GM06990 (cell line): ENCODE measurements at regions not wholly inside any gene's neighbourhood (a gene's known extent, or its start where the extent isn't known, plus 50 kb on each side); places are given as distances from the start of the nearest gene placed in this dataset.

ENCODE experiments used
- DNase-seq: peaks from one replicate; pipeline ENCODE4 v3.0.0-alpha.2; 2011; ENCODE audit not compliant: insufficient read length; ENCODE audit errors: extremely low read depth
- H3K27me3 ChIP-seq: replicated peaks from 2 replicates; pipeline ENCODE4 v1.6.0; 2011; ENCODE audit warnings: low read length; ENCODE audit not compliant: control insufficient read depth, insufficient read depth
- H3K36me3 ChIP-seq: 2 replicates; pipeline ENCODE4 v1.5.1; 2011; ENCODE audit warnings: low read length; ENCODE audit not compliant: control insufficient read depth, insufficient read depth
- H3K4me3 ChIP-seq: replicated peaks from 2 replicates; pipeline ENCODE4 v1.5.1; 2011; ENCODE audit warnings: low read depth, mild to moderate bottlenecking, control low read depth, low read length
- TF ChIP-seq, protein P1 (sequence below): IDR thresholded peaks from 2 replicates; pipeline ENCODE4 v1.5.1; 2011; ENCODE audit warnings: low read length, control low read depth, mild to moderate bottlenecking, inconsistent platforms; ENCODE audit not compliant: insufficient read depth, poor library complexity, severe bottlenecking

DNA sequence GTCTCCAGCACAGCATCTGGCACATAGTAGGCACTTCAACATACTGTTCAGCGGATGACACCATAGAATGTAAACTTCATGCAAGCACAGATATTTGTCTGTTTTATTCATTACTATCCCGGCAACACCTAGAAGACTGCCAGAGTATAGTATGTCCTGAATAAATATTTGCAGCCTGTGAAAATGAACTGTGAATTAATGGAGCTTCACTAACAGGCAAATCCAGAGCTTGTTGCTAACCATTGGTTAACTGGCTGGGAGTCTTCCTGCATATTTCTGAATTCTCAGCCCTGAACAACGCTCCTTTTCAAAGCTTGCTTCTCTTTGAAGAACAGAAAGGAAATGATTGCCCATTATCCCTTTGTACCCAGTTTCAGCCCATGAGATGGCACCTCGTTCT, 243.3 kb upstream of the CRY1 start:
- H3K4me3 ChIP-seq, result no peak overlapping the region
- TF ChIP-seq, protein P1, sequence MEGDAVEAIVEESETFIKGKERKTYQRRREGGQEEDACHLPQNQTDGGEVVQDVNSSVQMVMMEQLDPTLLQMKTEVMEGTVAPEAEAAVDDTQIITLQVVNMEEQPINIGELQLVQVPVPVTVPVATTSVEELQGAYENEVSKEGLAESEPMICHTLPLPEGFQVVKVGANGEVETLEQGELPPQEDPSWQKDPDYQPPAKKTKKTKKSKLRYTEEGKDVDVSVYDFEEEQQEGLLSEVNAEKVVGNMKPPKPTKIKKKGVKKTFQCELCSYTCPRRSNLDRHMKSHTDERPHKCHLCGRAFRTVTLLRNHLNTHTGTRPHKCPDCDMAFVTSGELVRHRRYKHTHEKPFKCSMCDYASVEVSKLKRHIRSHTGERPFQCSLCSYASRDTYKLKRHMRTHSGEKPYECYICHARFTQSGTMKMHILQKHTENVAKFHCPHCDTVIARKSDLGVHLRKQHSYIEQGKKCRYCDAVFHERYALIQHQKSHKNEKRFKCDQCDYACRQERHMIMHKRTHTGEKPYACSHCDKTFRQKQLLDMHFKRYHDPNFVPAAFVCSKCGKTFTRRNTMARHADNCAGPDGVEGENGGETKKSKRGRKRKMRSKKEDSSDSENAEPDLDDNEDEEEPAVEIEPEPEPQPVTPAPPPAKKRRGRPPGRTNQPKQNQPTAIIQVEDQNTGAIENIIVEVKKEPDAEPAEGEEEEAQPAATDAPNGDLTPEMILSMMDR, result no peak
- DNase-seq, result no peak
- H3K27me3 ChIP-seq, result no peaks in the 10 kb centered on the region; the same call in none of the 2 replicates
- no peaks in the 10 kb centered on the region for H3K36me3 ChIP-seq

DNA sequence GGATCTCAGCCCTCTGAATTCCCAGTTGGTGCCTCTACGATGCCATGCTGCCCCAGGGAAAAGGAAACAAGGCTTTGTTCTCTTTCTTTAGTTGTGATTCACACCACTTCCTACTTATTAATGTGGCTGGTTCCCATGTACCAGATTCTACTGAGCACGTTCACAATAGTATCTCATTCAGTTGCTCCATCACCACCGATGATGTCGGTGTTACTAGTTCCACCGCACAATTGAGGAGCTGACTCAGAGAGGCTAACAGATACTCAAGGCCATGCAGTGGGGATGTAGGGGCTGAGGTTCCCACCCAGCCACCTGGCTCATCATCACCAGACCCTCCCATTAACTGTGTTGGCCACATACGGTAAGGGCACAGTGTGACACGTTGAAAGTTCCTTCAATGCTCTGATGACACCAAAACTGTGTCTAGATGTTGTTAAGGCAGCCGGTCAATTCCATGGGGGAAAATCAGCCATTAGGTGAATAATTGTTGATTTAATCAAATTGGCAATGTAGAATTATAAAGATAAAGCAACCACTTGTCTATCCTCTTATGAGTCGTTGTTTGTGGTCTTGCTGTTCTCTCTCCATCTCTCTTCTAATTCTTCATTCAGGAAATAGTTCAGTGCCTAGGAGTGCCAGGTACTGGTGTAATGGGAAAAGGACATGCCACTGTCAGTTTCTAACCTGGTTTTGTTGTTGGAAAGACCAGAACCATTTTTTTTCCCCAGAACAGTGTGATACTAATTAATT, 244.2 kb upstream of the CRY1 start:
- Histone ChIP-seq H3K36me3 (no peaks in the 10 kb centered on the region), H3K4me3 (no peak overlapping the region), H3K27me3 (no peaks in the 10 kb centered on the region; the same call in none of the 2 replicates)
- DNase-seq, result no peak
- TF ChIP-seq, protein P1, result no peak

GRCh38 chr12:107339487-107339886, 246.1 kb upstream of the CRY1 start:
- H3K4me3 ChIP-seq, result no peak overlapping the region
- no peaks in the 10 kb centered on the region for H3K36me3 ChIP-seq
- TF ChIP-seq, protein P1, result no peak
- no peaks in the 10 kb centered on the region; the same call in none of the 2 replicates for H3K27me3 ChIP-seq
- DNase-seq, result no peak

- TF ChIP-seq, protein P1, result no peak
- H3K4me3 ChIP-seq, result no peak overlapping the region
- no peaks in the 10 kb centered on the region for H3K36me3 ChIP-seq
- DNase-seq, result no peak
- no peaks in the 10 kb centered on the region; the same call in none of the 2 replicates for H3K27me3 ChIP-seq
Observed at GRCh38 chr12:107339932-107340331, 246.6 kb upstream of the CRY1 start.

DNA sequence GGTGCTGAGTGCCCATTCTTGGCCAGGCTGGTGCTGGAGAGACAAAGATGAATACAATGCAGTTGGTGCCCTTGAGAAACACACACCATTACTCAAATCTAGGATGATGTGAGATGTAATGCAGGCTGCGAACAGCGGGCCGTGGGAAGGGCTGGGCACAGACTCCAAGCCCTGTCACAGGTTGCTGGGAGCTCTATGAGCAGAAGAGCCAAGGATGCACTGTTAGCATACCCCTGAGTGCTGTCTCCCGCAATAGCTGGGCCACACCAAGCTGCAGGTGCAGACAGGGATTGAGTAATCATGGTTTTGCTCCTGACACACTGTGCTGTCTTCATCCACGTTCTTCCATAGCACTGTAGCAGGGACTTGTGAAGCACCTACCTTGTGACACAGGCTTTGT, 247.5 kb upstream of the CRY1 start:
- Histone ChIP-seq H3K4me3 (no peak overlapping the region), H3K36me3 (no peaks in the 10 kb centered on the region), H3K27me3 (no peaks in the 10 kb centered on the region; the same call in none of the 2 replicates)
- TF ChIP-seq, protein P1, result no peak
- DNase-seq, result no peak
